Vagina (tissue), 2 donors: ENCODE measurements at regions not wholly inside any gene's neighbourhood (a gene's known extent, or its start where the extent isn't known, plus 50 kb on each side); places are given as distances from the start of the nearest gene placed in this dataset.

Experiments used
- POLR2A ChIP-seq, 2 donors: fragments of 450-650 bp; IDR thresholded peaks; one replicate each; pipeline ENCODE4 v1.6.1; 2017; ENCODE audit warnings: antibody characterized with exemption in 2 of 2, mild to moderate bottlenecking in 2 of 2, moderate library complexity in 2 of 2
- POLR2AphosphoS5 ChIP-seq, 2 donors: sonication (generic); formaldehyde crosslinking; IDR thresholded peaks; one replicate each; pipeline ENCODE4 v1.9.0; 2017; ENCODE audit warnings: antibody characterized with exemption in 2 of 2, mild to moderate bottlenecking in 2 of 2, low read depth in 1 of 2; ENCODE audit not compliant: insufficient read depth in 1 of 2
- TF ChIP-seq, protein P1 (sequence below), 3 experiments: fragments of 450-650 bp in 2 of 3; fragments of 200-600 bp in 1 of 3; sonication (generic) in 1 of 3; IDR thresholded peaks; one replicate each; pipeline ENCODE4 v1.5.1; 2017 to 2019; ENCODE audit warnings: antibody characterized with exemption in 3 of 3, mild to moderate bottlenecking in 2 of 3, moderate library complexity in 2 of 3

DNA sequence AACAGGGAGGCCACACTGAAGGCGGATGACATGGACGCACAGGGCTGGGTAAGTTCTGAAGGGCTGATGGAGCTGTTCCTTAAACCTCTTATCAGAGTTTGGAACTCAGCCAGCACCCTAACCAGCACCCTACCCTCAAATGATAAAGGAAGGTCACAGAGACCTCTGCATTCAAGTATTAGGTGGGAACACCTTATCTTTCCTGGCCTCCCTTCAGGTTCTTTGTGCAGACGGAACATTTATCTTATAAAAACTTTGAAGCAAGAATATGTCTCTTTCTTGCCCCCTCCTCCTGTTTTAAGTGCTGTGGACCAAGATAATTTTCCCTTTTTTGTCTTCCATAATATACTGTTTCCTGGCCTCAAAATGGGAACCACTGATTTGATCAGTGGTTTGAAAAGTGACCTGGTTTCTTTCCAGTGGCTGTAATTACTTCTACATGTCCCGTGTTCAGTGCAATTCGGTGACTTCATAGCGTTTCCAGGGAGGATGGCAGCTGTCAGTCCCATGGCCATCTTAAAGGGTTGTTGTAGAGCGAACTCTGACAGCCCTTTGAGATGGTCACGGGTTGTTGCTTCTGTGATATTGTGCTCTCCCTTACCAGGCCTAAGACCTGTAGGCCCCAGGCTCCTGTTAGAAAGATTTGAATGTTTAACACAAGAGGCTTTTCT lies 213.2 kb upstream of the MYLIP start:
- TF ChIP-seq, protein P1, sequence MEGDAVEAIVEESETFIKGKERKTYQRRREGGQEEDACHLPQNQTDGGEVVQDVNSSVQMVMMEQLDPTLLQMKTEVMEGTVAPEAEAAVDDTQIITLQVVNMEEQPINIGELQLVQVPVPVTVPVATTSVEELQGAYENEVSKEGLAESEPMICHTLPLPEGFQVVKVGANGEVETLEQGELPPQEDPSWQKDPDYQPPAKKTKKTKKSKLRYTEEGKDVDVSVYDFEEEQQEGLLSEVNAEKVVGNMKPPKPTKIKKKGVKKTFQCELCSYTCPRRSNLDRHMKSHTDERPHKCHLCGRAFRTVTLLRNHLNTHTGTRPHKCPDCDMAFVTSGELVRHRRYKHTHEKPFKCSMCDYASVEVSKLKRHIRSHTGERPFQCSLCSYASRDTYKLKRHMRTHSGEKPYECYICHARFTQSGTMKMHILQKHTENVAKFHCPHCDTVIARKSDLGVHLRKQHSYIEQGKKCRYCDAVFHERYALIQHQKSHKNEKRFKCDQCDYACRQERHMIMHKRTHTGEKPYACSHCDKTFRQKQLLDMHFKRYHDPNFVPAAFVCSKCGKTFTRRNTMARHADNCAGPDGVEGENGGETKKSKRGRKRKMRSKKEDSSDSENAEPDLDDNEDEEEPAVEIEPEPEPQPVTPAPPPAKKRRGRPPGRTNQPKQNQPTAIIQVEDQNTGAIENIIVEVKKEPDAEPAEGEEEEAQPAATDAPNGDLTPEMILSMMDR (IDR thresholded peaks at IDR 0.05) = no peak
- TF ChIP-seq POLR2AphosphoS5 (IDR thresholded peaks at IDR 0.05; ENCODE audit: insufficient read depth in 1 of 2, low read depth in 1 of 2) (no peak), POLR2A (IDR thresholded peaks at IDR 0.05) (no peak)
